ENCODE measurements at regions not wholly inside any gene's neighbourhood (a gene's known extent, or its start where the extent isn't known, plus 50 kb on each side); places are given as distances from the start of the nearest gene placed in this dataset.

GRCh38 chr3:40705663-40706062 is 180.9 kb downstream of the ZNF621 start:
- DNase-seq: no peak

- no peak for DNase-seq
Observed at GRCh38 chr3:40713306-40713705, 188.5 kb downstream of the ZNF621 start.

- DNase-seq: no peak
Observed at GRCh38 chr3:40713795-40714194, 189.0 kb downstream of the ZNF621 start.

- no peak for DNase-seq
Observed at GRCh38 chr3:40714771-40715345, 190.1 kb downstream of the ZNF621 start.

GRCh38 chr3:40715551-40715950 is 190.8 kb downstream of the ZNF621 start:
- DNase-seq: no peak

GRCh38 chr3:40717471-40717870 is 192.7 kb downstream of the ZNF621 start:
- no peak for DNase-seq

GRCh38 chr3:40718209-40718608 is 193.4 kb downstream of the ZNF621 start:
- no peak for DNase-seq

- DNase-seq: no peak
Observed at GRCh38 chr3:40718681-40719080, 193.9 kb downstream of the ZNF621 start.

GRCh38 chr3:40719660-40720287 is 195.0 kb downstream of the ZNF621 start:
- peak; percentile 55 for DNase-seq

- no peak for DNase-seq
Observed at GRCh38 chr3:40720341-40720740, 195.6 kb downstream of the ZNF621 start.

GRCh38 chr3:40720863-40721262 is 196.1 kb downstream of the ZNF621 start:
- no peak for DNase-seq

GRCh38 chr3:40723083-40723660 is 198.4 kb downstream of the ZNF621 start:
- DNase-seq: no peak

- DNase-seq: peak; percentile 80
Observed at GRCh38 chr3:40725031-40725430, 200.3 kb downstream of the ZNF621 start.

- no peak for DNase-seq
Observed at GRCh38 chr3:40731445-40731844, 206.7 kb downstream of the ZNF621 start.

- no peak for DNase-seq
Observed at GRCh38 chr3:40736943-40737342, 212.2 kb downstream of the ZNF621 start.

- DNase-seq: no peak
Observed at GRCh38 chr3:40737343-40737742, 212.6 kb downstream of the ZNF621 start.

- no peak for DNase-seq
Observed at GRCh38 chr3:40739971-40740370, 215.2 kb downstream of the ZNF621 start.

GRCh38 chr3:40741729-40742128 is 217.0 kb downstream of the ZNF621 start:
- DNase-seq: peak; percentile 33

- DNase-seq: no peak
Observed at GRCh38 chr3:40745381-40746106, 220.8 kb downstream of the ZNF621 start.

GRCh38 chr3:40751666-40752065 is 226.9 kb downstream of the ZNF621 start:
- no peak for DNase-seq

GRCh38 chr3:40752492-40752891 is 227.7 kb downstream of the ZNF621 start:
- DNase-seq: no peak

GRCh38 chr3:40753291-40753770 is 228.6 kb downstream of the ZNF621 start:
- DNase-seq: no peak

GRCh38 chr3:40753951-40754350 is 229.2 kb downstream of the ZNF621 start:
- no peak for DNase-seq

- DNase-seq: no peak
Observed at GRCh38 chr3:40754994-40755393, 230.2 kb downstream of the ZNF621 start.
